Stimulated activated CD8-positive, alpha-beta memory T cell treated with anti-CD3 and anti-CD28 coated beads, Interleukin-15, amount 100 ng/mL, for 48 hours (primary cell): ENCODE measurements at regions not wholly inside any gene's neighbourhood (a gene's known extent, or its start where the extent isn't known, plus 50 kb on each side); places are given as distances from the start of the nearest gene placed in this dataset.

Experiments
- DNase-seq, 2 donors: peaks; one replicate each; pipeline ENCODE4 v3.0.0-alpha.2; 2020; ENCODE audit warnings: low read depth in 2 of 2

- DNase-seq, result no peak
These were observed 767.8 kb upstream of the ZEB2 start for GRCh38 chr2:145287736-145288135.

- DNase-seq, result no peak
These were observed 766.9 kb upstream of the ZEB2 start for GRCh38 chr2:145286716-145287275.

GRCh38 chr2:145284551-145284950, 764.6 kb upstream of the ZEB2 start:
- DNase-seq, result no peak

- DNase-seq, result no peak
These were observed 763.2 kb upstream of the ZEB2 start for GRCh38 chr2:145283131-145283530.

GRCh38 chr2:145277922-145278321, 758.0 kb upstream of the ZEB2 start:
- DNase-seq, result no peak

GRCh38 chr2:145273840-145274239, 753.9 kb upstream of the ZEB2 start:
- DNase-seq, result no peak

- DNase-seq, result no peak
These were observed 749.0 kb upstream of the ZEB2 start for GRCh38 chr2:145268931-145269330.

GRCh38 chr2:145267451-145267850, 747.5 kb upstream of the ZEB2 start:
- DNase-seq, result no peak

- DNase-seq, result no peak
These were observed 745.3 kb upstream of the ZEB2 start for GRCh38 chr2:145265244-145265643.

GRCh38 chr2:145260674-145261073, 740.8 kb upstream of the ZEB2 start:
- no peak for DNase-seq

- DNase-seq, result no peak
These were observed 740.2 kb upstream of the ZEB2 start for GRCh38 chr2:145260081-145260480.

- no peak for DNase-seq
These were observed 739.1 kb upstream of the ZEB2 start for GRCh38 chr2:145258903-145259579.

- no peak for DNase-seq
These were observed 738.0 kb upstream of the ZEB2 start for GRCh38 chr2:145257931-145258330.

GRCh38 chr2:145256551-145256950, 736.6 kb upstream of the ZEB2 start:
- no peak for DNase-seq

GRCh38 chr2:145254291-145254690, 734.4 kb upstream of the ZEB2 start:
- DNase-seq, result no peak

GRCh38 chr2:145253492-145253891, 733.6 kb upstream of the ZEB2 start:
- no peak for DNase-seq

GRCh38 chr2:145245268-145245870, 725.5 kb upstream of the ZEB2 start:
- no peak for DNase-seq

GRCh38 chr2:145235312-145235711, 715.4 kb upstream of the ZEB2 start:
- no peak for DNase-seq

GRCh38 chr2:145230546-145230945, 710.6 kb upstream of the ZEB2 start:
- no peak for DNase-seq

- no peak for DNase-seq
These were observed 708.6 kb upstream of the ZEB2 start for GRCh38 chr2:145228506-145228905.

GRCh38 chr2:145226901-145227300, 707.0 kb upstream of the ZEB2 start:
- DNase-seq, result no peak

- no peak for DNase-seq
These were observed 701.6 kb upstream of the ZEB2 start for GRCh38 chr2:145221516-145221915.

GRCh38 chr2:145221032-145221431, 701.1 kb upstream of the ZEB2 start:
- no peak for DNase-seq

GRCh38 chr2:145220496-145220895, 700.6 kb upstream of the ZEB2 start:
- no peak for DNase-seq
